GM12878 (cell line): ENCODE measurements at regions not wholly inside any gene's neighbourhood (a gene's known extent, or its start where the extent isn't known, plus 50 kb on each side); places are given as distances from the start of the nearest gene placed in this dataset.

ENCODE experiments used
- ATF7 ChIP-seq: fragments of 450-650 bp; IDR thresholded peaks from 2 replicates; pipeline ENCODE4 v1.6.1; 2016; ENCODE audit warnings: low read depth, mild to moderate bottlenecking
- BCLAF1 ChIP-seq: fragments of 450-650 bp; IDR thresholded peaks from 2 replicates; pipeline ENCODE4 v1.6.1; 2017; ENCODE audit warnings: antibody characterized with exemption, mild to moderate bottlenecking, moderate library complexity
- BMI1 ChIP-seq: fragments of 450-650 bp; IDR thresholded peaks from 2 replicates; pipeline ENCODE4 v1.6.1; 2016; ENCODE audit warnings: mild to moderate bottlenecking, moderate library complexity, borderline replicate concordance
- BRCA1 ChIP-seq: IDR thresholded peaks from 2 replicates; pipeline ENCODE4 v1.6.1; 2011; ENCODE audit warnings: low read depth, low read length, improper control_type of control experiment
- CREM ChIP-seq: IDR thresholded peaks from 2 replicates; pipeline ENCODE4 v1.6.1; 2014; ENCODE audit warnings: antibody characterized with exemption, low read depth
- DPF2 ChIP-seq: fragments of 450-650 bp; IDR thresholded peaks from 2 replicates; pipeline ENCODE4 v1.6.1; 2017; ENCODE audit warnings: mild to moderate bottlenecking
- ELK1 ChIP-seq: IDR thresholded peaks from 2 replicates; pipeline ENCODE4 v1.6.1; 2012; ENCODE audit warnings: low read depth, low read length, improper control_type of control experiment
- ESRRA ChIP-seq: IDR thresholded peaks from 2 replicates; pipeline ENCODE4 v1.6.1; 2012; ENCODE audit warnings: mild to moderate bottlenecking, low read length, improper control_type of control experiment
- FOS ChIP-seq: IDR thresholded peaks from 3 replicates; pipeline ENCODE4 v1.6.1; 2011; ENCODE audit warnings: borderline replicate concordance; ENCODE audit not compliant: insufficient read length; ENCODE audit errors: extremely low read depth
- FOXM1 ChIP-seq: IDR thresholded peaks from 2 replicates; pipeline ENCODE4 v1.6.1; 2012; ENCODE audit warnings: low read depth, mild to moderate bottlenecking, inconsistent platforms, low read length, moderate library complexity
- HCFC1 ChIP-seq: fragments of 150-350 bp; IDR thresholded peaks from 2 replicates; pipeline ENCODE4 v1.6.1; 2014; ENCODE audit warnings: low read length
- HDAC6 ChIP-seq: fragments of 200-600 bp; sonication (generic); IDR thresholded peaks from one replicate; pipeline ENCODE4 v1.8.0; 2017; ENCODE audit warnings: antibody characterized with exemption; ENCODE audit not compliant: unreplicated experiment
- JUND ChIP-seq: IDR thresholded peaks from 2 replicates; pipeline ENCODE4 v1.6.1; 2012; ENCODE audit warnings: low read depth, mild to moderate bottlenecking, low read length, improper control_type of control experiment, moderate library complexity
- KDM1A ChIP-seq: fragments of 200-600 bp; sonication (generic); IDR thresholded peaks from 2 replicates; pipeline ENCODE4 v1.6.1; 2016; ENCODE audit warnings: borderline replicate concordance
- MEF2B ChIP-seq: fragments of 450-650 bp; IDR thresholded peaks from 2 replicates; pipeline ENCODE4 v1.6.1; 2018; ENCODE audit warnings: mild to moderate bottlenecking, moderate library complexity; ENCODE audit not compliant: partially characterized antibody, poor library complexity, severe bottlenecking
- NBN ChIP-seq: fragments of 450-650 bp; IDR thresholded peaks from 2 replicates; pipeline ENCODE4 v1.6.1; 2016
- NR2C1 ChIP-seq: fragments of 450-650 bp; IDR thresholded peaks from 2 replicates; pipeline ENCODE4 v1.6.1; 2017; ENCODE audit warnings: antibody characterized with exemption, mild to moderate bottlenecking, moderate library complexity
- NRF1 ChIP-seq: conservative IDR thresholded peaks from 2 replicates; pipeline ENCODE4 v1.6.1; 2011; ENCODE audit warnings: mild to moderate bottlenecking, low read depth, low read length, improper control_type of control experiment
- RCOR1 ChIP-seq: conservative IDR thresholded peaks from 2 replicates; pipeline ENCODE4 v1.6.1; 2012; ENCODE audit warnings: low read depth, low read length, improper control_type of control experiment
- SIX5 ChIP-seq: IDR thresholded peaks from 2 replicates; pipeline ENCODE4 v1.6.1; 2011; ENCODE audit warnings: mild to moderate bottlenecking, low read depth, low read length, moderate library complexity; ENCODE audit not compliant: severe bottlenecking
- SMAD5 ChIP-seq: IDR thresholded peaks from 2 replicates; pipeline ENCODE4 v1.6.1; 2016; ENCODE audit warnings: antibody characterized with exemption, low read depth
- TARDBP ChIP-seq: IDR thresholded peaks from 2 replicates; pipeline ENCODE4 v1.6.1; 2016; ENCODE audit warnings: borderline replicate concordance
- TCF7 ChIP-seq: IDR thresholded peaks from 2 replicates; pipeline ENCODE4 v1.6.1; 2014; ENCODE audit warnings: antibody characterized with exemption, borderline replicate concordance
- WRNIP1 ChIP-seq: IDR thresholded peaks from 2 replicates; pipeline ENCODE4 v1.6.1; 2011; ENCODE audit warnings: low read depth, low read length, improper control_type of control experiment, borderline replicate concordance
- YY1 ChIP-seq: IDR thresholded peaks from 2 replicates; pipeline ENCODE4 v1.6.1; 2011; ENCODE audit warnings: low read depth, mild to moderate bottlenecking, low read length
- ZNF217 ChIP-seq: fragments of 450-650 bp; IDR thresholded peaks from 2 replicates; pipeline ENCODE4 v1.6.1; 2017; ENCODE audit warnings: antibody characterized with exemption, mild to moderate bottlenecking
- ZSCAN29 ChIP-seq: fragments of 450-650 bp; IDR thresholded peaks from 2 replicates; pipeline ENCODE4 v1.6.1; 2017; ENCODE audit warnings: mild to moderate bottlenecking, moderate library complexity
- TF ChIP-seq, protein P1 (sequence below): IDR thresholded peaks from 2 replicates; pipeline ENCODE4 v1.6.1; 2011; ENCODE audit warnings: borderline replicate concordance, low read depth, mild to moderate bottlenecking, moderate library complexity, low read length; ENCODE audit not compliant: insufficient read depth, poor library complexity, severe bottlenecking
- TF ChIP-seq, protein P2 (sequence below): fragments of 450-650 bp; IDR thresholded peaks from 2 replicates; pipeline ENCODE4 v1.6.1; 2014; ENCODE audit warnings: mild to moderate bottlenecking

GRCh38 chr18:34033968-34034367 lies 190.7 kb downstream of the NOL4 start (continued):
- no peak for TF ChIP-seq ELK1
- no peak for TF ChIP-seq BRCA1
- TF ChIP-seq, protein P1, sequence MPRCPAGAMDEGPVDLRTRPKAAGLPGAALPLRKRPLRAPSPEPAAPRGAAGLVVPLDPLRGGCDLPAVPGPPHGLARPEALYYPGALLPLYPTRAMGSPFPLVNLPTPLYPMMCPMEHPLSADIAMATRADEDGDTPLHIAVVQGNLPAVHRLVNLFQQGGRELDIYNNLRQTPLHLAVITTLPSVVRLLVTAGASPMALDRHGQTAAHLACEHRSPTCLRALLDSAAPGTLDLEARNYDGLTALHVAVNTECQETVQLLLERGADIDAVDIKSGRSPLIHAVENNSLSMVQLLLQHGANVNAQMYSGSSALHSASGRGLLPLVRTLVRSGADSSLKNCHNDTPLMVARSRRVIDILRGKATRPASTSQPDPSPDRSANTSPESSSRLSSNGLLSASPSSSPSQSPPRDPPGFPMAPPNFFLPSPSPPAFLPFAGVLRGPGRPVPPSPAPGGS: no peak
- no peak for TF ChIP-seq ESRRA
- TF ChIP-seq TARDBP: no peak
- no peak for TF ChIP-seq HDAC6
- no peak for TF ChIP-seq JUND
- no peak for TF ChIP-seq ZSCAN29
- peak; percentile 77; the same call in 1 of the 2 replicates for TF ChIP-seq NBN
- TF ChIP-seq WRNIP1: no peak
- no peak for TF ChIP-seq BCLAF1
- TF ChIP-seq NR2C1: no peak
- TF ChIP-seq RCOR1: no peak; the same call in 1 of the 2 replicates
- TF ChIP-seq ATF7: peak; percentile 86
- no peak for TF ChIP-seq TCF7
- TF ChIP-seq NRF1: no peak
- TF ChIP-seq CREM: no peak
- TF ChIP-seq KDM1A: no peak
- TF ChIP-seq DPF2: peak; percentile 60; the same call in 1 of the 2 replicates
- TF ChIP-seq FOXM1: no peak
- no peak for TF ChIP-seq YY1
- no peak for TF ChIP-seq SMAD5
- TF ChIP-seq SIX5: no peak
- TF ChIP-seq BMI1: peak; percentile 46; the same call in 1 of the 2 replicates
- TF ChIP-seq, protein P2, sequence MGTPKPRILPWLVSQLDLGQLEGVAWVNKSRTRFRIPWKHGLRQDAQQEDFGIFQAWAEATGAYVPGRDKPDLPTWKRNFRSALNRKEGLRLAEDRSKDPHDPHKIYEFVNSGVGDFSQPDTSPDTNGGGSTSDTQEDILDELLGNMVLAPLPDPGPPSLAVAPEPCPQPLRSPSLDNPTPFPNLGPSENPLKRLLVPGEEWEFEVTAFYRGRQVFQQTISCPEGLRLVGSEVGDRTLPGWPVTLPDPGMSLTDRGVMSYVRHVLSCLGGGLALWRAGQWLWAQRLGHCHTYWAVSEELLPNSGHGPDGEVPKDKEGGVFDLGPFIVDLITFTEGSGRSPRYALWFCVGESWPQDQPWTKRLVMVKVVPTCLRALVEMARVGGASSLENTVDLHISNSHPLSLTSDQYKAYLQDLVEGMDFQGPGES: no peak
- no peak for TF ChIP-seq FOS
- TF ChIP-seq MEF2B: peak; percentile 38
- no peak for TF ChIP-seq HCFC1
- 0 out of 2 replicates have a peak, but pooled peaks have one; percentile 21 for TF ChIP-seq ZNF217
